ENCODE measurements at regions not wholly inside any gene's neighbourhood (a gene's known extent, or its start where the extent isn't known, plus 50 kb on each side); places are given as distances from the start of the nearest gene placed in this dataset.

- TF ChIP-seq CTCF (IDR thresholded peaks at IDR 0.05): no peak
- no peak for TF ChIP-seq EP300 (IDR thresholded peaks at IDR 0.05)
- TF ChIP-seq POLR2A (IDR thresholded peaks at IDR 0.05): no peak
Observed at GRCh38 chr11:30725645-30726195, 139.6 kb upstream of the MPPED2 start.

Measured in tibial nerve (tissue), 4 donors.